GM10266 (cell line): ENCODE measurements at regions not wholly inside any gene's neighbourhood (a gene's known extent, or its start where the extent isn't known, plus 50 kb on each side); places are given as distances from the start of the nearest gene placed in this dataset.

Source experiments
- DNase-seq: peaks from one replicate; pipeline ENCODE4 v3.0.0; 2012; ENCODE audit errors: extremely low spot score
- CTCF ChIP-seq: IDR thresholded peaks from 2 replicates; pipeline ENCODE4 v1.5.1; 2012; ENCODE audit warnings: mild to moderate bottlenecking, low read depth; ENCODE audit not compliant: control insufficient read depth, insufficient read depth; ENCODE audit errors: missing control alignments

- TF ChIP-seq CTCF: no peak
- DNase-seq: no peak
Observed at GRCh38 chr1:5709461-5709975, 282.7 kb downstream of the NPHP4 start.

- DNase-seq: no peak
- TF ChIP-seq CTCF: no peak
Observed at GRCh38 chr1:5708346-5709245, 283.6 kb downstream of the NPHP4 start.

GRCh38 chr1:5707566-5708345 lies 284.5 kb downstream of the NPHP4 start:
- no peak for DNase-seq
- TF ChIP-seq CTCF: no peak

- DNase-seq: no peak
- TF ChIP-seq CTCF: no peak
Observed at GRCh38 chr1:5706239-5706638, 286.0 kb downstream of the NPHP4 start.

GRCh38 chr1:5705751-5706150 lies 286.5 kb downstream of the NPHP4 start:
- DNase-seq: no peak
- no peak for TF ChIP-seq CTCF

- no peak for TF ChIP-seq CTCF
- DNase-seq: no peak
Observed at GRCh38 chr1:5704561-5705514, 287.4 kb downstream of the NPHP4 start.
